Transverse colon (tissue), 4 donors: ENCODE measurements at regions not wholly inside any gene's neighbourhood (a gene's known extent, or its start where the extent isn't known, plus 50 kb on each side); places are given as distances from the start of the nearest gene placed in this dataset.

Source experiments
- CTCF ChIP-seq, 5 experiments: fragments of 200-600 bp in 3 of 5; fragments of 450-650 bp in 2 of 5; sonication (generic) in 3 of 5; IDR thresholded peaks; 1 replicate in 2 of 5; 2 replicates in 3 of 5; pipeline ENCODE4 v1.5.1; 2016 to 2017; ENCODE audit warnings: antibody characterized with exemption in 5 of 5, inconsistent platforms in 3 of 5, mild to moderate bottlenecking in 2 of 5, moderate library complexity in 1 of 5
- POLR2AphosphoS5 ChIP-seq, 3 donors: sonication (generic); formaldehyde crosslinking; IDR thresholded peaks; one replicate each; pipeline ENCODE4 v1.6.1; 2016; ENCODE audit warnings: antibody characterized with exemption in 3 of 3

DNA sequence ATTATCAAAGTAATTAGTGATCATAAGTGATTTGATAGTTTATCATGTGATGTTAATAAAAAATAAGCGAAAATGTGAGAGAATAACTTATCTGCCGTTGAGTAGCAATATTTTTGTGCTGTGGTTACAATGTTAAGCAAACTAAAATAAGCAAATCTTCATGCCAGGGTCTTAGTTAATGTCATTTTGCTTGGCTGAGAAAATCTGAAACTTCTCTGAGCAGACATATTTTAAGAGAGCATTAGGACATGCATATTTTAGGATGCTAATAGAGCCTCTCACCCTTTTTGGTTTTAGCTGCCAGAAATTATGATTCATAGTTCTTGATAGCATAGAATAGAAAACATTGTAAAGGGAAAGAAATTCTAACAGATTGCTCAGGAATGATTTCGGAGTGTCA is 233.5 kb upstream of the ZEB2 start:
- TF ChIP-seq POLR2AphosphoS5 (IDR thresholded peaks at IDR 0.05) = no peak
- no peak for TF ChIP-seq CTCF (IDR thresholded peaks at IDR 0.05)
